Loucy (cell line): ENCODE measurements at regions not wholly inside any gene's neighbourhood (a gene's known extent, or its start where the extent isn't known, plus 50 kb on each side); places are given as distances from the start of the nearest gene placed in this dataset.

Experiments used
- CTCF ChIP-seq: fragments of 200-600 bp; sonication (generic); conservative IDR thresholded peaks from 2 replicates; pipeline ENCODE4 v1.5.1; 2014; ENCODE audit warnings: mild to moderate bottlenecking, antibody characterized with exemption, low read length
- EZH2phosphoT487 ChIP-seq: fragments of 200-600 bp; IDR thresholded peaks from 2 replicates; pipeline ENCODE4 v1.6.1; 2018; ENCODE audit warnings: antibody characterized with exemption, mild to moderate bottlenecking, moderate library complexity, borderline replicate concordance

- TF ChIP-seq EZH2phosphoT487: no peak
- no peak for TF ChIP-seq CTCF
These were observed 1206.6 kb upstream of the TMEM132C start for GRCh38 chr12:127060310-127060847.
